ENCODE measurements at regions not wholly inside any gene's neighbourhood (a gene's known extent, or its start where the extent isn't known, plus 50 kb on each side); places are given as distances from the start of the nearest gene placed in this dataset.
"Not testable (repeated sequence)": the region's sequence is repeated elsewhere in the genome, so short reads cannot be mapped to it uniquely, and the experiment has no call there.

DNA sequence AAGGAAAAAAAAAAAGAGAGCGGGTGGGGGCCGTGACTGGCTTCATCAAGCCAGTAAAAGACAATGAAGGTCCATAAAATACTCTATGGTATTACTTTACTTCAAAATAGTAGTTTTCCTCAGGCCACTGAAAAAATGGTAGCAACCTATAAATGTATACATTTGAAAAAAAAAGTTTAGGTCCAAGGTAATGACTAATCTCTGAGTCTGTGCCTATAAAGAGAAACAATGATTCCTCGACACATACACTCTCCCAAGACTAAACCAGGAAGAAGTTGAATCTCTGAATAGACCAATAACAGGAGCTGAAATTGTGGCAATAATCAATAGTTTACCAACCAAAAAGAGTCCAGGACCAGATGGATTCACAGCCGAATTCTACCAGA is 84.5 kb upstream of the SIRPG start:
- DNase-seq: not testable (repeated sequence)

DNA sequence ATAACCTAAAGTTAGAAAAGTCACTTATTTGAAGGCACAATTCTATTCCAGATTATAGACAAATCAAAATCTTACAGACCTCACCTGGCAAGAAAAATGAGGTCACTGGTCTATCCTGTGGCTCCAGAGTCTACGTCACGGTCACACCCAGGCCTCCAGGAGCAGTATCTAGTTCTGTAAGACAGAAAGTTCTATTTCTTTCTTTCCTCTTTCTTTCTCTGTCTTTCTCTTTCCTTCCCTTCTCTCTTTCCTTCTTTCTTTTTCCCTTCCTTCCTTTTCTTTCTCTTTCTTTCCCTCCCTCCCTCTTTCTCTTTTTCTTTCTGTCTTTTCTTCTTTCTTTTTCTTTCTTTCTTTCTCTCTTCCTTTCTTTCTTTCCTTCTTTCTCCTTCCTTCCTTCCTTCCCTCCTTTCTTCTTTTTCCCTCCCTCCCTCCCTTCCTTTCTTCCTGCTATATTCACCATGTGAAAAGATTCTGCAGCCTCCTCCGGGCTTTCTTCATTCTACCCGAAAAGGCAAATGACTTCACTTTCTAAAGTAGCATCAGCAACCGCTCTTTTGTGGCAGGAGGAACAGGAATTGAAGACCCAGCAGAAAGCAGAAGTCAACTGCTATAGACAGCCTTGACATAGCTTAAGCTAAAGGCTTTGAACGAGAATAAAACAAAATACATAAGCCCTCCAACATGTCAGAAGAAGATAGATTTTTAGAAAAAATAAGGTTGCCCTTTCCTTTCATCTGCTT is 83.9 kb upstream of the SIRPG start:
- DNase-seq: no peak

- DNase-seq: no peak
These were observed 79.6 kb upstream of the SIRPG start for GRCh38 chr20:1737134-1737533.

DNA sequence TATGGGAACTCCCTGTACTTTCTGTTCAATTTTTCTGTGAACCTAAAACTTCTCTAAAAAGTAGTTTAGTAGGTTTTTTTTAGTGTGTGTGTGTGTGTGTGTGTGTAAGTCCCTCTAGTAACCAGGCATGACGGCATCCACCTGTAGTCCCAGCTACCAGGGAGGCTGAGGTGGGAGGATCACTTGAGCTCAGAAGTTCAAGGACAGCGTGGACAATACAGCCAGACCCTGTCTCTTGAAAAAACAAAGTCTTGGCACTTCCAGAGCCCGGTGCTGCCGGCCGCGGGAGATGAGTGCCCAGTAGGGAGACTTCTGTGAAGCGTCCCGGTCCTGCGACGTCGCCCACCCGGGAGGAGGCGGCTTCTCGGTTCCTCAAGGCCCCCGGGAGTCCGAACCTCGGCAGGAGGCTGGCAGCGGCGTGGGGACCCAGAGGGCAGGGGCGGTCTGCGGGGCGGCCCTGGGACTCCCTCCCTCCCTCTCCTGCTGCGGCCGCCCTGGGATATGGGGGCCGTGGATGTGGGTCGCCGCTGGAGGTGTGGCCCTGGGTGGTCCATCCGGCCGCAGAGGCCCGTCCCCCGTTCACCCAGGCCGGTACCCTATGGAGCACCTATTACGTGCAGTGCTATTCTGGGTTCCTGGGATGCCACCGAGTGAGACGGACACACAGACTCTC is 78.0 kb upstream of the SIRPG start:
- DNase-seq: no peak

DNA sequence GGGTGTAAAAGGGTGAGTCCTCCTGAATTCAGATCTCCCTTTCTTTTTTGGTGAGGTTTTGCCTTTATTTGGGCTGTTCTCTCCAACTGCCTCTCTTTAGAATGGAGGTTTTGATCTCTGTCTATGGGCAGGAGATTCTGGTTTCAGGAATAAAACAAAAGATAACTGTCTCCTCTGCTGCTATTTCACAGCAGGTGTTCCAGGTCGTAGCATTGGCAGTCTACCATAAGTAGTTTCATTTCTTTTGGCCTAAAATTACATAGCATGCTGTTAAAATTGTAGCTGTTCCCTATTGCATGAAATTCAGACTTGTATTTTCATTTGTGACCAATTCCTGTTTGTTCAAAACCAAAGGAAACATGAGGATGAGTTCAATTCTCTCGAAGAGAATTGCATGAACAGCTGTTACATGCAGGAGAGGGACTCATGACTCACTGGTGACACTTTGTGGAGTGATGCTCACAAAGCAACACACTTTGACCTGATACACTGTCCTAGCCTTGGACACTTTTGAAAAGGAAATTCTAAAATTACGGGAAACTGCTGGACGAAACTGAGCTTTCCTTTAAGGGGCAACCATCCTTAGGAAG is 76.8 kb upstream of the SIRPG start:
- peak; percentile 20 for DNase-seq

GRCh38 chr20:1731828-1732375 is 74.3 kb upstream of the SIRPG start:
- DNase-seq: peak; percentile 26

GRCh38 chr20:1730981-1731711 is 73.6 kb upstream of the SIRPG start:
- DNase-seq: not testable (repeated sequence)

DNA sequence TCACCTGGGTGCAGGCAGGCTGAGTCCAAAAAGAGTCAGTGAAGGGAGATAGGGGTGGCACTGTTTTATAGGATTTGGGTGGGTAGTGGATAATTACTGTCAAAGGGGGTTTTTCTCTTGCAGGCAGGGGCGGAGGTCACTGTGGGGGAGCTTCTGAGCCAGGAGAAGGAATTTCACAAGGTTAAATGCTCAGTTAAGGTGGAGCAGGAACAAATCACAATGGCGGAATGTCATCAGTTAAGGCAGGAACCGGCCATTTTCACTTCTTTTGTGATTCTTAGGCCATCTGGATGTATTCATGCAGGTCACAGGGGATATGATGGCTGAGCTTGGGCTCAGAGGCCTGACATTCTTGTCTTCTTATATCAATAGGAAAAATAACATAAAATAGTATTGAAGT is 69.7 kb upstream of the SIRPG start:
- DNase-seq: not testable (repeated sequence)

DNA sequence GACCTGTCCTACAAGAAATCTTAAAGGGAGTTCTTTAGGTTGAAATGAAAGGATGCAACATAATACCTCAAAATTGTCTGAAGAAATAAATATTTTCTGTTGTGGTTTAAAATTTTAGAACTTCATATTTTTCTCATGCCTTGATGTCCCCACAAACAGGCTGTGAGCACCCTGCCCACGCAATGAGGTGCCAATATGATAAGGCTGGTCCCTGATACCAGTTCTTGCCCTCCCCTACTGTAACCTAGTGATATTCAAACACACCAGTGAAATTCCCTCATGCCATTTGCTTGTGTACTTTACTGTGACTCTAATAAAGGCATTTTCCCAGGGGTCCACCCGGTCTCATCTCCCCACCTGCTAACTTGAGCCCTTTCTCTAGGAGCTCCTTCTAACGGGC is 67.3 kb upstream of the SIRPG start:
- DNase-seq: no peak

GRCh38 chr20:1722513-1723050 is 65.0 kb upstream of the SIRPG start:
- DNase-seq: no peak

DNA sequence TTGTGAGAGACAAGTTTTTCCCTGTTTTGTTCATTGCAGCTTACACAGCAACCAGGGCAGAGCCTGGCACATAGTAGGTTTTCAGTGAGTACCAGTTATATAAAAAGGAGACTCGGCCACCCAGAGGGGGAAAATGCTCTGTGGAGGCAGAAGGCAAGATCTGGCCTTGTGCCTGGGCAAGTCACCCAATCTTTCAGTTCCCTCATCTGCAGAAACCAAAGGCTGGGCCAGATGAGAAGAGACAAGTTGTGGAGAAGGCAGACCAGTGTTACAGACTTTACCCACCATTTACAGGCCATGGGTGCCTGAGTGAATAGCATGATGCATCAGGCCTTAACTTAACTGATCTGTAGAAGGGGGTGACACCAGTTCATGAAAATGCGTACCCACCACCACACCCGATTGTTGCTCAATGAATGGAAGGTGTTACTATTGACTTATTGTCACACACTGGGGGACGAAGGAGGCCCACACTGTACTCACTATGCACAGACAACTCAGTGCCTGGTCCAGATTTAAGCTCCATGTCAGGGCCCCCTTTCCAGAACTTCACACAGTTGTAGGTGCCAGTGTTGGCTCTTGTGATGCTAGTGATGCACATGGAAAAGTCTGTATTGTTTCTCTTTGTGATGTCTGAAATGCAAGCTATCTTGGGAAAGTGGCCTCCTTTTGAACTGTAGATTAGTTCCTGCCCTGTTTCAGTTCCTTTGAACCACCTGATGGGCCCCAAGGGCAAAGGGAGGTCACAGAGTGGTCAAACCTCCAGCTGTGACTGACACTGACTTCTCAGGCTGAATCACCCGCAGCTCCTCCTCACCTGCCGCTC is 64.3 kb upstream of the SIRPG start:
- DNase-seq: no peak

DNA sequence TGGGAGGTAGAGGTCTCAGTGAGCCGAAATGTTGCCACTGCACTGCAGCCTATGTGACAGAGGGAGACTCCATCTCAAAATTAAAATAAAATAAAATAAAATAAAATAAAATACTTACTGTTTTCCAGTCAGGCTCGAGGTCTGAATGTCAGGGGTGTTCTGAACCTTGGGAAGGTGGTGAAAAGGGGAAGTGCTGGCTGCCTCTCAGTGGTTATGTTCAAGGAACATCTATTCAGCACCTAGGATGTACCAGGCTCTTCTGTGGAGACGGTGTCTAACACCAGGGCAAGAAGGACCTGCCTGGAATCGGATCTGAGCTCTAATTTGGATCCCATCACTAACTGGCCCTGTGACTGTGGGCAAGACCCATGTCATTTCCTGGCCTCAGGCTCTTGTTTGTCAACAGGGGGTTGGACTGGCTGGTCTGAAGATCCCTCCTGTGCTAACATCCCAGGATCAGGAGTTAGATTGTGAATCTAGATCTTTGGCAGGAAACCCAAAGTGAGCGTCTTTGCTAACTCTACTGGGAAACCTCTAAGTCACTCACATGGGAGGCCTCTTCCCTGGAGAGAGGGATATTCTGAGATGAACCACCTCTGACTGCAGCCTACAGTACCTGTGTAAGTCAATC is 63.4 kb upstream of the SIRPG start:
- no peak for DNase-seq

DNA sequence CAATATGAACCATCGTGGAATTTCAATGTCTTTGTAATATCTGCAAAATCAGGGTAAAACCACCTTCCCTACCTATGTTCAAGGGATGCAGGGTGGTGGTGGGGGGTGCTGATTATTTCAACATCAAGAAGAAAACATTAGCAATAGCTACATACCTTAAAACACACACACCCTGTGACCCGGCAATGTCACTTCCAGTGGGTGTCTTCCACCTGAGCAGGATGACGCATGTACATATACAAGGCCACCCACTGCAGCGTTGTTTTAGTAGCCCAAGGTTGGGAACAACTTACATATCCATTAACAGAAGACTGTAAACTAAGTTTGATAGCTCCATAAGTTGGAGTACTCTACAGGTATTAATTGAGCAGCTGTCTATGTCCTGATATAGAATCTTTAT is 62.6 kb upstream of the SIRPG start:
- no peak for DNase-seq

- DNase-seq: no peak
These were observed 61.2 kb upstream of the SIRPG start for GRCh38 chr20:1718604-1719384.

DNA sequence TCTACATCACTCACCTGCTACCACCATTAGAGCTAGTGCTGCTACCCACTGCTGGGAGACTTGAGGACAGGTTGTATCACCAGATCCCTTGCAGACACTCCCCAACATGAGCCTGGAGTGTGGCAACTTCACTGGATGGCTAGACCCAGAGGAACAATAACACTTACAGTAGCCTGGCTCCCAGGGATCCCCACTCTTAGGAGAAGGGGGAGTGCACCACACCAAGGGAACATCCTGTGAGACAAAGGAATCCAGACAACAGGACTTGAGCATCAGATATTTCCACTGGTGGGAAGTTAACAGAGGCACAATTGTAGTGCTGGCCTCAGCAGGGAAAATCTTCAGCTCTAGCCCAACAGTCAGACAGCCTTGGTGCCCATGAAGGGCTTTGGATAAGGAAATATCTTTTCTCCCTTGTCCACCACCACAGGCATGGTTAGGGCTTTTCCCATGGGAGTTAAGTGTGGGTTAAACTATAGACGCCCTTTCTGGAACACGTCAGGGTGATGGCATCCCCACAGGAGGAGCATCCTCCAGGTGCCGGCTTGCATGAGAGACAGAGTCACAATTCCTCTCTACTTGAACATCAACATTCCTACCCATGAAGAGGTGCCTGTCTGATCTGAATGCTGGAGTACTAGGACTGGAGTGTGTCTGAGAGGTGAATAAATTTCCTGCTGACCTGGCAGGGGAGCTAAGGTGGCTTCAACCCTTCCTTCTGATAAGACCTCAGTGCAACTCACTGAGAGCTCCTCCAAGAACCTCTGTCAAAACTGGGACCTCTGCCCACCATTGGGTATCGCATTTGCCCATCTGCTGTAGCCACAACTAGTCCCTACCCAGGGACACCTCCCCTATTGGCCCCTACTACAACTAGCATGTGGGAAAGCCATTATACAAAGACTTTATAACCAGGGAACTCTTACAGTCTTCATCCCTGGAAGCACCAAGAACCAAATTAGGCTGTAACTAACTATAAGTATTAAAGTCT is 55.4 kb upstream of the SIRPG start:
- DNase-seq: no peak

- no peak for DNase-seq
These were observed 54.4 kb upstream of the SIRPG start for GRCh38 chr20:1711826-1712601.

DNA sequence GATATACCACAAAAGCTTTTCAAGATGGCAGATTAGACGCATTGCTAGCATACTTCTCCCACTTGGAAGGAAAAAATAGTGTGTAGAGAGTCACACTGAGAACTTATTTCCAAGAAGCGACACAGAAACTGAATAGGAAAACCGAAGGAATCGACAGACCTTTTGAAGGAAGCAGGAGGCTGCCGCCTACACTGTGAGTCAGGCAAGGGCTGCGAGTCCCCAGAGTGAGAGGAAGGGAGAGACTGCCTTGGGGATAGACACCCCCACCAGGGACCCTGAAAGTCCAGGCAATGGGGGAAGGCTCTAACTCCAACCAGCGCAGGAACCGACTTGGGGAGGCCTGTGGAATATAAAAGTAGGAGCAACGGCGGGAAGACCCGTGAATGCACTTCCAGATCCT is 53.7 kb upstream of the SIRPG start:
- DNase-seq: no peak

- no peak for DNase-seq
These were observed 52.9 kb upstream of the SIRPG start for GRCh38 chr20:1710484-1710883.
